HG03025 (cell line): ENCODE measurements at regions not wholly inside any gene's neighbourhood (a gene's known extent, or its start where the extent isn't known, plus 50 kb on each side); places are given as distances from the start of the nearest gene placed in this dataset.

ENCODE experiments used
- ATAC-seq: cut with Tn5 transposase; IDR thresholded peaks from one replicate; pipeline ENCODE4 v1.9.1; 2021; ENCODE audit warnings: mild to moderate bottlenecking, moderate library complexity; ENCODE audit not compliant: unreplicated experiment, low FRiP score

DNA sequence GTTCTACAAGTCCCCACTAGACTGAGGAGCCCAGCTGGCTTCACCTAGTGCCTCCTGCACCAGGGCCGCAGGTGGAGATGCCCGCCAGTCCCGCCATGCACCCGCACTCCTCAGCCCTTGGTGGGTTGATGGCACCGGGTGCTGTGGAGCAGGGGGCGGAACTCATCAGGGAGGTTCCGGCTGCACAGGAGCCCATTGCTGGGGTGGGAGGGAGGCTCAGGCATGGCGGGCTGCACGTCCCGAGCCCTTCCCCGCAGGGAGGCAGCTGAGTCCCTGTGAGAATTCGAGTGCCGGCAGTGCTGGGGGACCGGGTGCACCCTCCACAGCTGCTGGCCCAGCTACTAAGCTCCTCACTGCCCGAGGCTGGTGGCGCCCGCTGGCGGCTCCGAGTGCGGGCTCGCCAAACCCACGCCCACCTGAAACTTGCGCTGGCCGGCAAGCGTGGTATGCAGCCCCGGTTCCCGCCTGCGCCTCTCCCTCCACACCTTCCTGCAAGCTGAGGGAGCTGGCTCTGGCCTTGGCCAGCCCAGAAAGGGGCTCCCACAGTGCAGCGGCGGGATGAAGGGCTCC, 252.7 kb upstream of the TCF4 start:
- ATAC-seq = no peak

DNA sequence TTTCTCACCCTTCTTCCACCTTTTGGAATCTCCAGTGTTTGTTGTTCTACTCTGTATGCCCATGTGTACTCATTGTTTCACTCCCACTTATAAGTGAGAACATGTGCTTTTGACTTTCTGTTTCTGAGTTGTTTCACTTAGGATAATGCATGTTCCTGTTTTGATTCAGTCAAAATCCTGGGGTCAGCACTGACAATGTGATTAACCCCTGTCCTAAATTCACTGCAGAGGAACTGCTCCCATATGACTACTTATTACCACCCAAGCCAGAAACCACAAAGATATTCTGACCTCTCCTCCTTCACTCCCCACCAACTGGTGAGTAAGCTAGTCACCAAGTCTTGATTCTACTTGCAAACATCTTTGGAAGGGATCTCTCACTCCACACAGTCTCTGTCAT, 251.4 kb upstream of the TCF4 start:
- ATAC-seq = no peak

DNA sequence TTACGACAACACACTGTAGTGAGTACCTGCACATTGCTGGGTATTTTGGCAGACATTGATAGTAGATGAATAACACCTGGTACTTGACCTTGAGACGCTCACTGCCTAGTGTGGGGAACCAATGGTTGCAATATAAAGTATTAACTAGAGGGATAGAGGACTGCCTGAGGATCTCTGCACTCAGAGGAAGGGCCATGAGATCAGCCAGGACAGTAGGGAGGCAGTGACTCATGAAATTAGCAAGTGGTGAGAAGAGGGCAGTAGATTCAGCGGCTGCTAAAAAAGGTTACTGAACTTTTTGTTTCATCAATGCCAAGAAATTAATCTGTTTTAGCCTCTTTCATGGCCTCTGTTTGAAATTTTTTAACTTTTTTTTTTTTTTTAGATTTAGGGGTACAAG, 250.8 kb upstream of the TCF4 start:
- ATAC-seq = no peak

DNA sequence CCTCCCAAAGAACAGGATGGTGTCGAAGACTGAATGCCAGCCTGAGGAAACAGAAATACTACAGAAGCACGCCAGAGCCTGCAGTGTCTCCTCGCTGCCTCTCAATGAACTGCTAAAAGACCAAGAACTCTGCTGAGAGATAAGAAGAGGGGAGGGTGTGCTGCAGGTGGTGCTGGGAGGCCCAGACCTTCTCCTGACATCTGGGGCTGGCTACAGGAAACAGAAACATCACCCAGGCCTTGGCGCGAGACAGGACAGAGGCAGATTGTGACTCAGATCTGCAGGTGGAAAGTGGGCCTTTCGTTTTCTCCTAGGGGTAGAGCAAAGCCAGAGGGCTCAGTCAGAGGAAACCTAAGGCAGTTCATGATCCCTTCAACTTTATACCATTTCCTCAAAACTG, 250.3 kb upstream of the TCF4 start:
- ATAC-seq = no peak

DNA sequence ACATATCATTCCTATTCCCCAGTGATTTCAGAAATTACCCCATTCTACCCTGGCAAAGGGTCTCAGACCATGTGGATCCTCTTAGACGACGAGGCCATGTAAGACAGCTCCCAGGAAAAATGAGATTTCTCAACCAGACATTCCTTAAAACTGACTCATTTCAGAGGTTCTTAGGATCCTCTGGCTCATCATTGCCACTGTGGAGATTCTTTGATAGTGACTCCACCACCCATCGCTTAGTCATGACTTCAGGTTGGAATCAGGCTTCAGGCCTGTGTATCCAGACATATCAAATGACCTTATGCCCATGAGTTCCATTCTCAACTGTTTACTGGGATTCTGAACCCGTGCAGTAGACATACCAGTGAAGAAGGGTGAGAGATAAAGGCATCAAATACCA, 245.6 kb upstream of the TCF4 start:
- ATAC-seq = no peak

DNA sequence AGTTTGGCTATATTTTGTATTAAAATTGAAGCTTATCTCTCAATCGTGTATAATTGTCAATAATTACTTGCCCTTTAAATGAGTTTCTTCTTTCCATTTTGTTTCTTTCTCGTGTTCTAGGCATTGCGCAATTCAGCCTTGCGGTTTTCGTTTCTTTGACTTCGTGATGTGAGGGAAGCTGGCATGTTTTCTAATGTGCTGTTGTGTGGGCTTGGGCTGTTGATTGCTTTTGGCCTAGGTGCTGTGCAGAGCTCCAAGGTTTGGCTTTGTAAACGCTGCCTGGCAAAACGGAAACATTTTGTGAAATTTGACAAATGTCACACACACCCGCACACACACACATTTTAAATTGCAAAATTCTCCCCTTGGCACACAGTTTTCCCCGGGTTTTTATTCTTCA, 242.6 kb upstream of the TCF4 start:
- no peak for ATAC-seq

DNA sequence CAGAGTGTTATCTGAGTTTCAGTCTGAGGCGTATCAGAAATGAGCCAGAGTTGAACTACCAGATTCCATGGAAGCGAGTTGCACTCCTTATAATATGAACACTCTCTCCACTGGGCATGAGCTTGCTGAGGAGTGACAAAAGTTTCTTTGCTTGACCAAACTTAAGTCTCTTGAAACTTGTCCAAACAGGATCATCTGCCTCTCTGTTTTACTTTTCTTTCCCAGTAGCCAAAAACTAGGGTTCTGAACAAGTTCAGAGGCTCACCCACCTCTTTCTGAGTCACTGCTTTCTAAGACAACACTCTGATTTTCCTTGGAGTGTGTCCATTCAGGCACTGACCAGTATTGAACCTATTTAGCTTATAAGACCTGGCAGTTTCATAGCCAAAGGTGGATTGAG, 233.2 kb upstream of the TCF4 start:
- no peak for ATAC-seq

DNA sequence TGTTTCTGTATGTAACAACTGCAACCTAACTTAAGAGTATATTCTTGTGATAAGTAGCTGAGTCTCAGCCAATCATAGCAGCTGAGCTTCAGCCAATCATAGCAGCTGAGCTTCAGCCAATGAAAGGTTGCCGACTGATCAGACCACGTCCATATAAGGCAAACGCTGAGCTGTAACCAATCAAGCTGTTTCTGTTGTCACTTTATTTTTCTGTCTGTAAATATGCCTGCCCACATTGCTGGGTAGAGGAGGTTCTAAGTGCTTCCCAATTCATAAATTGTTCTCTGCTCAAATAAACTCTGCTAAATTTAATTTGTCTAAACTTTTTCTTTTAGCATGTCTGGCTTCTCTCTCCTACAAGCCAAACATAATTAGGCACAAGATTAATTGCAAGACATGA, 231.5 kb upstream of the TCF4 start:
- ATAC-seq = no peak

DNA sequence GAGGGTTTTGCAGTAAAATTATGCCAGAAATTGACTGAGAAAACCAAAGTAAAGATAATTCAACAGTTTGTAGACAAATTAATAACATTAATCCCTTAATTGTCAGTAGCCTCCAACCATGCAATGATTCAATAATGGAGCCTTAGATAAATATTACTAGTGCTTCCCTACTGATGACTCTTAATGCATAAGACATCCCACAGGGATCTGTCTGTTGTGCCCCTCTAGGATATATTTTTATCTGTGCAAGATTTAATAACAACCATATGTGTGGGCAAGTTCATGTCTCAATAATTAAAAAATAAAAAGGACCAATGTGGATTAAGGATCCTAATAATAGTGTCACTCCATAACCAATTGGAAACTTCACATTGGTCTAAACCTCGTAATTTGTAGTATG, 230.3 kb upstream of the TCF4 start:
- no peak for ATAC-seq

DNA sequence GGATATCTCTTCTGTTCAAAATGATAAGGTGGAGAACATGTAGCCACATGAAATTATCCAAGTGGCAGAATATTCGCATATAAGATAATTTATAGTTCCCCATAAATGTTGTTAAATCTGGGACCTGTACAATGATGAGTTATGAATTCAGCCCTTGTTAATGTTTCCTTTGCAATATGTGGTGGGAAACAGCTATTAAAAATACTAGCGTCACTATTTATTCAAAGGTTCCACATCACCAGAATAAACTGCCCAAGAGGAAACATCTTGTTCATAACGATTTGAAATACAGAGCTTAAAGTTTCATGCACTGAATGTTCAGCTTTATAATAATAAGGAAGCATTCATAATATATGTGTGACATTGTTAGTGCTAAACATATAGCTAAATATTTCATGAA, 223.9 kb upstream of the TCF4 start:
- no peak for ATAC-seq

DNA sequence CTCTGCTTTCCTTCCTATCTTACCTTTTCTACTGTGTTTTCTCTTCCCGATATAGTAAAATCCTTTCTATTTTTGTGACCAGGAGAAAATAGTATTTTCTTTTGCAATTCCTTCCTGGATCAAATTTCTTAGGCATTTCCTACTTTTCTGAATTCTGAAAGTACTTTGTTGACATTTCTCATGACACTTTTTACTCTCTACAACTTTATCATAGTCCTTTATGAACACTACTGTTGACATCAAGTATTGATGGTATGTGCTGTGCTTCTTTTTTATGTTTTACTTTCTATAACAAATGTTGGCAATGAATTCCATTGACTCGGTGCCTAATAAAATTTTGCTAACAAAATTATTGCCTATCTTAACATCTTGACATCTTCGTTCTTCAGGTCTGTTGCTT, 217.7 kb upstream of the TCF4 start:
- no peak for ATAC-seq

DNA sequence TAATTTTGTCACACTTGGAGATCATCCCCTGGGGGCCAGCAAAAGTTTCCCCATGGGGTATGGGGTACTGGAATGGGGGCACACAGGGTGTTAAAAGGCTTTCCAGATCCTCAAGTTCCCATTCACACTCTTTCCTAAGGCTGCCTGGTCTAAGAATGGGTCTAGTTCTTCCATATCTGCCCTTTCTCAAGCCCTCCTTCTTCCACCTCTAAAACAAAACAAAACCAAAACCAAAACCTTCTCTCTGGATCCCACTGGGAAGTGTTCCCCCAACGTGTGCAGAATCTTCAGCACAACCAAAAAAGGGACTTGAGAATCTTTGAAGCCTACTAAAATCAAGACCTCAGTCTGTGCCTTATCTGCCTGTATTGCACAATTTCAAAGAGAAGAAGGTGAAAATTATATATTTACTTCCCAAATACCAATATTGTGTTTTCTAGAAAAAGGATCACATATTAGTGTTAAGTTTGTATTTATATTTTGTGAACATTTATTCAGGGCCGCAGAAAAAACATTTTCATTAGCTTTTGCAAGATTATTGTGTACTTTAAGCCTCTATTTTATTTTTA, 207.2 kb upstream of the TCF4 start:
- ATAC-seq = no peak

DNA sequence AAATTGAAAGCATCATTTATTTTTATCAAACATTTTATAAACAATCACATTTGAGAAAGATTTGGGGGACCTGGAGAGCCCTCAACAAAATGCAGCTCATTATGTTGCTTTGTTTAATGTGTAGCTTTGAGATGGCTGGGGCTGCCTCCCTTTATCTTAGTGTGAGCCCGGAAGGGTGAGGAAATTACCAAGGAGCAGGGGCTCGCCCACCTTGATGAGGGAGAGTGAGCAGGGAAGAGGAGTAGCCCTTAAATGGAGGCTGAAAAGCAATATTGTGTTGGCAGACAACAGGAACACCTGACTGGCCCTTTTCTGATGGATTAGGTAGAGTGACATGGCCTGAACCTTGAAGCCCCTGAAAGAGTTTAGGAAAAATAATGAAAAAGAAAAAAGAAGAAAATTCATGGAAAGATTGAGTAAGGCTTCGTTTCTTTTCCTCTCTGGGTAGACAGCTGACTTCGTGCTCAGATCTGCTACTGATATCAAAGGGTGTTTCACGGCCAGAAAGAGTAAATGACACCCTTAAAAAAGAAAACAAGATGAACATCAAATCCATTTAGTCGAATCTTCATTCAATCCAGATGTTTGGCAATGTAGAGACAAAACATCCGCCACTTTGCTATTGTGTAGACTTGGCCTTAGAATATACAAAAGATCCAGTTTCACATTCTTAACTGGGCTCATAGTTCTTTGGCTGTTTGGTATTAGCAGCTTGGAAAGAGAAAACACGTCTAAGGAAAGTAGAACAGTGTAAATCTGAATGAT, 206.5 kb upstream of the TCF4 start:
- ATAC-seq = no peak

DNA sequence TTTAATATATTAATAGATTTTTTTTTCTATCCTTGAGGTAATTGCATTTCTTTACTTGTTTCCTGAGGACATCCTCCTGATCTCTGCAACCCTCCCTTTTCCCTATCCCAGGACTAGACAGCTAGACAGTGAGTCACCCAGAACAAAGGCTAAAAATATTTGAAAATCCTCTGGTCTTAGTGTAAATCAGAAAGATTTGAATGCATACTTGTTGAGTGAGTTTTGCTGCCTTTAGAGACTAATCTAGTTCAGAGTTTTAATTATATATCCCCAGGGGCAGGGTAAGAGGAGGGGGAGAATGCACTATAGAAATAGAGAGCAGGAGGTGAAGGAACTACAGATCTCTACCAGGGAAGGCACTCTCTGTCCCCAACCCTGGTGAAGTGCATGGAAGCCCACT, 202.3 kb upstream of the TCF4 start:
- no peak for ATAC-seq

DNA sequence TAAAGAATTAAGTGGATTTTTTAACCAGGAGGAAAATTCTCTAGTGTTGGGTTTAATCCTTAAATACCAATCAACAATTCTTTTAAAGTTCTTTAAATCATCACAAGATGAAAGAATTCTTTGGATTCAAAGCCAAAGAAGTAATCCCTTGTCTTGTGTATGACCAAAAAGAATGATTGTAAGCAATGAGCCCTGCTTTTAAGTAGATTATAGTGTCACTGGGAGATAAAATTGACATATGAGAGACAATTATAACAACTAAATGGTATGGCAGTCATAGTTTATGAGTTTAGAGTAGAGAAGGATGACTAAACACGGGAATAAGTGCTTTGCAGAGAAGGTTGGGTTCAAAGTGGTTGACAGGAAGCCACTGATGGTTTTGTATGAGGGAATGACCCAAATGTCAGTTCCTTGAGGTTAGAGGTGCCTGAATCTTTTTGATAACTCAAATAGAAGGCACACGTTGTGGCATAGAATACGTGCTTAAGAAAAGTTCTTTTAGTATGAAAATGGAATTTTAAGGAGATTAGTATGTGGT, 199.6 kb upstream of the TCF4 start:
- no peak for ATAC-seq

DNA sequence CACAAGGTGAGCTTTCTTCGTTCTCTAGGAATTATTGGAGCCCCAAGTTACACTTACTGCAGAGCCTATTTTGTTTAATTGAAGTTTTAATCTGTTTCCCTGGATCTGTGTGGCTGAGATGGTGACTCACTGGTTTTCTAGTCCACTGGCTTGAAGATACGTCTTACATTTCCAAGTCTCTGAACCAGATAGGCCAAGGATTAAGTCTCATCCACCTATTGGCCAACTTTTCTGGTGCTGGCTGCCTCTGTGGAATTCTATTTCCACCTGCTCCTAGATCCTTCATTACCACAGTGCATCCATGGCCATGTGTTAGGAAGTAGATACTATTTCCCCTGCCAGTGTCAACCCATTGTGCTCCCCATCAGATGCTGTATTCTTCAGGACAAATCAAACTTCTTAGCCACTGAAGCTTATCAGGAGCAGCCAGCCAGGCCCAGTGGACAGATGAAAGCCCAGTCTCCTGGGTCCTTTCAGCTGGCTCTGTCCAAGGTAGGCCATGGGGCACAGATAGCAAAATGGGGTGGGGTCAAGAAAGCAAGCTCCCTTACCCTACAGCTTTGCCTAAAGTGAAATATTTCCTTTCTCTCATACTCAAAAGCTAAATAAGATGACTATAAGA, 198.8 kb upstream of the TCF4 start:
- no peak for ATAC-seq

DNA sequence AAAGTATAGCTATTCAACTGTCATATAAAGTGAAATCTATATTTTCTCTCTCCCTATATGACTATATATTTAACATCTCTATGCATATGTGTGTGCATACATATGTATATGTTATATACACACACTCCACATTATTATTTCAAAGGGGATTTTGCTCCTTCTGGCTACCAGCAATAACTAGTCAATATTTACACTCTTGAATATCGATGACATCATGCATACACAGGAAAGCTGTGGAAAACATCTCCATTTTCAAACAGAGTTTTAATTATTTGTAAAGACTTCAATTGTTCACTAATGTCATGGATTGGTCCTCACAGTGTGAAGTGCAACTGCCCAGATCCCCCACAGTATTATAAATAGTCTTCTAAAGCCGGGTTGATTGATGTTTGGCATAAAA, 195.9 kb upstream of the TCF4 start:
- ATAC-seq = no peak

DNA sequence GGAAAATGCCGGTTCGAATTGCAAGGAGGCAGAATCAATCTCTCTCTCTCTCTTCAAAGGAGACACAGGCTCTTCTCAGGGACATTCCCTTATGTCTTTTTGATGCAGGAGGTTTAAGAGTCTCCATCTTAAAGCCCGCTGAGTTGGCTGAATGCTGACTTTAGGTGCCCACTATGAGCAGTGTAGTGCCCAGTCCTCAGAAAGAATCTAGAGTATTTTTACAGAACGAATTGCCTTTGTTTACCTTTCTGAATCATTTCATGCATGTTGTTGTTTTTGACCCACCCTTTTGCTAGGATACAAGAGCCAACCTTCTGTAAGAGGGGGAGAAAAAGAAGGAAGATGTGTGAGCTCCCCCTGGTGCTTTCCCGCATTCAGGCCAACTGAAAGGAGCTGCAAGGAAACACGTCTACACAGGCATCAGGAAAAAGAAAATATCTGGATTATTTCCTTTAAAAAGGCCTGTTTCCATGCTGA, 193.5 kb upstream of the TCF4 start:
- no peak for ATAC-seq

DNA sequence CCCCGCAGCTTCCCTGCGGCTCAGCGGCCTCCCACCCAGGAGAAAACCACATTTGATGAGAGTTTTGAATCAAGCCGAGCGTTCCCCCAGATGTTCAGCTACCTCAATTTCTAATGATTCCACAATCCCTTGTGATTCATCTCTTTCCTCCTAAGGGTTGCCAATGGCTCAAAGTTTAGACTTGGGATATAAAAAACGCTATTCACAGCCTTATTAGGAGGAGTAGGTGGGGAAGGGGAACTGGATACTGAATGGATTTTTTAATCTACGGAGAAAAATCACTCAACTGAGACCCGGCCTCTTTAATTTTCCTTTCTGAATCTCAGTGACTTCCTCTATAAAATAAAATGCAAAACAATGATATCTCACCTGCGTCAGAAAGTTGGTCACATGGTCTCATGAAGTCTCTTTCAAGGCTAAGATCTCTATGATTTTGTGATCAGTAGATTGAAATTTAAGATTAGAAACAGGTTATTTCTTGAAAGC, 192.6 kb upstream of the TCF4 start:
- no peak for ATAC-seq

DNA sequence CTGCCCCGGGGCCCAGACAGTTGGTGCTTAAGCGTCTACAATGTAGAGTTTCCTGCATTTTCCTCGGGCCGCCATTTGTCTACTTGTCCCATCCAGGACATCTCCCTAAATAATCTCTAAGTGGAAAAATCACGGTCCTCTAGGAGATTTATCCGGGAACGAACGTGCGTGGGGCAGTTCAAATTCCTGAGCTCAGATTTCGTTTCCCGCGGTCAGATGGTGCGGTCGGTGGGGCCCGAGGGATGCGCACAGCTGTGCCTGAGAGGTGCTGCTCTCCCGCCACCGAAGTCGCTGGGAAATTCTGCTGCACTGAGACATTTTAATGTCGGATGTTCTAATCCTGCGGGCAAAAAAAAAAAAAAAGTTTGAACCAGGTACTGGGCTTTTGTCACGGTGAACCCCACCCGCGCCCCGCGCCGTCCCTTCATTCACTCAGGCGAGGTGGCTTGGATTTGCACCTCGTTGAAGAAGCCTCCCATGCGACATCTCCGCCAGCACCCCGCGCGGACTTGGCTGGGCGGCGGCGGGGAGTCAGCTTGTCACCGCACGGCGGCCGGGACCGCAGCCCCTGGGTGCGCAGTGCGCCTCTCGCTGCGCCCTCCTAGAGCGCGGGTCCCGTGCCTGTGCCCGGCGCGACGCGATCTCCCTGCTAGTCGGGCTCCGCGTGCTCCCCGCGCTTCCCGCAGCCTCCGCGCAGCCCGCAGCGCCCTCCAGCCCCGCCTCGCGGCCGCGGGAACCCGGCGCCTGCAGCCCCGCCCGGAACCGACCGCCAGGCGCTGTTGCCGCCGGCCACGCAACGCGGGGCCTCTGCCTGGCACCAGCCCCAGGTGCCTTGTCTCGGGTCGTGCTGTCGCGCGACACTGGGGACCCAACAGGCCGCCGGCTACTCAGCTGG, 191.9 kb upstream of the TCF4 start:
- no peak for ATAC-seq
